ENCODE measurements at regions not wholly inside any gene's neighbourhood (a gene's known extent, or its start where the extent isn't known, plus 50 kb on each side); places are given as distances from the start of the nearest gene placed in this dataset.

- no peaks in the 10 kb centered on the region for H3K27me3 Mint-ChIP-seq
- H3K4me3 Mint-ChIP-seq (ENCODE audit: low read depth) = no peak overlapping the region
- H3K9me3 Mint-ChIP-seq (ENCODE audit: low read depth) = no peaks in the 10 kb centered on the region
- no peak overlapping the region for H3K27ac Mint-ChIP-seq
- TF ChIP-seq CTCF (IDR thresholded peaks at IDR 0.05; ENCODE audit: unreplicated experiment) = no peak
- no peaks in the 10 kb centered on the region for H3K4me1 Mint-ChIP-seq (ENCODE audit: low read depth)
- no peaks in the 10 kb centered on the region for H3K36me3 Mint-ChIP-seq (ENCODE audit: insufficient read depth)
- DNase-seq (ENCODE audit: low spot score, unreplicated experiment) = no peak
These were observed 92.9 kb upstream of the PRKG1 start for GRCh38 chr10:50981385-50981784.

GRCh38 chr10:50981904-50982303, 92.4 kb upstream of the PRKG1 start:
- H3K36me3 Mint-ChIP-seq (ENCODE audit: insufficient read depth) = no peaks in the 10 kb centered on the region
- no peak for TF ChIP-seq CTCF (IDR thresholded peaks at IDR 0.05; ENCODE audit: unreplicated experiment)
- no peak for DNase-seq (ENCODE audit: low spot score, unreplicated experiment)
- no peak overlapping the region for H3K4me3 Mint-ChIP-seq (ENCODE audit: low read depth)
- H3K9me3 Mint-ChIP-seq (ENCODE audit: low read depth) = no peaks in the 10 kb centered on the region
- no peak overlapping the region for H3K27ac Mint-ChIP-seq
- H3K27me3 Mint-ChIP-seq = no peaks in the 10 kb centered on the region
- no peaks in the 10 kb centered on the region for H3K4me1 Mint-ChIP-seq (ENCODE audit: low read depth)

- no peak overlapping the region for H3K27ac Mint-ChIP-seq
- H3K27me3 Mint-ChIP-seq = peaks cover 2% of the 10 kb centered on the region
- H3K4me3 Mint-ChIP-seq (ENCODE audit: low read depth) = no peak overlapping the region
- H3K4me1 Mint-ChIP-seq (ENCODE audit: low read depth) = no peaks in the 10 kb centered on the region
- DNase-seq (ENCODE audit: low spot score, unreplicated experiment) = no peak
- TF ChIP-seq CTCF (IDR thresholded peaks at IDR 0.05; ENCODE audit: unreplicated experiment) = no peak
- no peaks in the 10 kb centered on the region for H3K36me3 Mint-ChIP-seq (ENCODE audit: insufficient read depth)
- H3K9me3 Mint-ChIP-seq (ENCODE audit: low read depth) = no peaks in the 10 kb centered on the region
These were observed 91.3 kb upstream of the PRKG1 start for GRCh38 chr10:50982989-50983388.

GRCh38 chr10:50987934-50988333, 86.4 kb upstream of the PRKG1 start:
- Mint-ChIP-seq H3K4me1 (ENCODE audit: low read depth) (peaks cover 9% of the 10 kb centered on the region), H3K27ac (no peak overlapping the region), H3K9me3 (ENCODE audit: low read depth) (no peaks in the 10 kb centered on the region), H3K4me3 (ENCODE audit: low read depth) (no peak overlapping the region), H3K36me3 (ENCODE audit: insufficient read depth) (no peaks in the 10 kb centered on the region), H3K27me3 (peaks cover 15% of the 10 kb centered on the region)
- DNase-seq (ENCODE audit: low spot score, unreplicated experiment) = no peak
- no peak for TF ChIP-seq CTCF (IDR thresholded peaks at IDR 0.05; ENCODE audit: unreplicated experiment)

GRCh38 chr10:50988792-50989191, 85.5 kb upstream of the PRKG1 start:
- Mint-ChIP-seq H3K27me3 (peaks cover 17% of the 10 kb centered on the region), H3K36me3 (ENCODE audit: insufficient read depth) (no peaks in the 10 kb centered on the region), H3K4me1 (ENCODE audit: low read depth) (peaks cover 17% of the 10 kb centered on the region), H3K4me3 (ENCODE audit: low read depth) (no peak overlapping the region), H3K27ac (no peak overlapping the region), H3K9me3 (ENCODE audit: low read depth) (no peaks in the 10 kb centered on the region)
- TF ChIP-seq CTCF (IDR thresholded peaks at IDR 0.05; ENCODE audit: unreplicated experiment) = peak; percentile 59
- no peak for DNase-seq (ENCODE audit: low spot score, unreplicated experiment)
